Naive B cell (primary cell): ENCODE measurements at regions not wholly inside any gene's neighbourhood (a gene's known extent, or its start where the extent isn't known, plus 50 kb on each side); places are given as distances from the start of the nearest gene placed in this dataset.
"Not testable (repeated sequence)": the region's sequence is repeated elsewhere in the genome, so short reads cannot be mapped to it uniquely, and the experiment has no call there.

Source experiments
- ATAC-seq, 2 donors: fragments of 150-1000 bp; cut with Tn5 transposase; 2 replicates each; pipeline ENCODE4 v1.10.0; 2021; ENCODE audit warnings: low read depth in 2 of 2, mild to moderate bottlenecking in 2 of 2, moderate library complexity in 2 of 2
- DNase-seq: peaks from one replicate; pipeline ENCODE4 v3.0.0; 2022
- H3K27ac Mint-ChIP-seq, 6 donors: one replicate each; pipeline ENCODE4 v1.8.0; 2020 to 2022; ENCODE audit warnings: mild to moderate bottlenecking in 6 of 6, mixed read lengths in 6 of 6, moderate library complexity in 5 of 6, inconsistent platforms in 2 of 6
- H3K27me3 Mint-ChIP-seq, 3 donors: one replicate each; pipeline ENCODE4 v1.8.0; 2021 to 2022; ENCODE audit warnings: mixed read lengths in 3 of 3, mild to moderate bottlenecking in 1 of 3
- H3K36me3 Mint-ChIP-seq, 2 donors: one replicate each; pipeline ENCODE4 v1.8.0; 2020 to 2022; ENCODE audit warnings: mixed read lengths in 2 of 2, inconsistent platforms in 1 of 2, mild to moderate bottlenecking in 1 of 2
- H3K4me1 Mint-ChIP-seq, 3 donors: one replicate each; pipeline ENCODE4 v1.8.0; 2020 to 2022; ENCODE audit warnings: mixed read lengths in 3 of 3, inconsistent platforms in 1 of 3, mild to moderate bottlenecking in 1 of 3, moderate library complexity in 1 of 3
- H3K4me3 Mint-ChIP-seq, 8 donors: one replicate each; pipeline ENCODE4 v1.8.0; 2020 to 2022; ENCODE audit warnings: mild to moderate bottlenecking in 8 of 8, mixed read lengths in 8 of 8, moderate library complexity in 8 of 8, inconsistent platforms in 2 of 8
- H3K9me3 Mint-ChIP-seq, 7 donors: one replicate each; pipeline ENCODE4 v1.8.0; 2020 to 2022; ENCODE audit warnings: mixed read lengths in 7 of 7, mild to moderate bottlenecking in 5 of 7, inconsistent platforms in 2 of 7, moderate library complexity in 1 of 7

DNA sequence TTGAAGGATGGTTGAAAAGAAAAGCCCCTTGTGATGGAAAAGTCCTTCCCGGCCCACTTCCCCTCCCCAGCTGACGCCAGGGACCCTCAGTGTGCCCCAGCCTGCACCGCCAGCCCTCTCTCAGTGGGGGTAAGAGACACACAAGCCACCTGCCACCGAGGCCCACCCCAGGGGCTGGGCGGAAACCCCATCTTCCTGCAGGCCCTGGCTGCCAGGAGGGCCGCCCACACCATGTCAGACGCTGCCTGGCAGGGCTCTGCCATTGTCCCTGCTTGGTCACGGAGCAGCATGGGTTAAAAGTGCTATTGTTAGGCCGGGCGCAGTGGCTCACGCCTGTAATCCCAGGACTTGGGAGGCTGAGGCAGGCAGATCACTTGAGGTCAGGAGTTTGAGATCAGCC lies 142.0 kb upstream of the ZNF469 start:
- not testable (repeated sequence) for H3K4me3 Mint-ChIP-seq, H3K36me3 Mint-ChIP-seq, H3K27ac Mint-ChIP-seq, H3K4me1 Mint-ChIP-seq, ATAC-seq, H3K9me3 Mint-ChIP-seq, DNase-seq
- peaks cover 0 to 28% (median 25%) of the 10 kb centered on the region in 3 donors for H3K27me3 Mint-ChIP-seq

DNA sequence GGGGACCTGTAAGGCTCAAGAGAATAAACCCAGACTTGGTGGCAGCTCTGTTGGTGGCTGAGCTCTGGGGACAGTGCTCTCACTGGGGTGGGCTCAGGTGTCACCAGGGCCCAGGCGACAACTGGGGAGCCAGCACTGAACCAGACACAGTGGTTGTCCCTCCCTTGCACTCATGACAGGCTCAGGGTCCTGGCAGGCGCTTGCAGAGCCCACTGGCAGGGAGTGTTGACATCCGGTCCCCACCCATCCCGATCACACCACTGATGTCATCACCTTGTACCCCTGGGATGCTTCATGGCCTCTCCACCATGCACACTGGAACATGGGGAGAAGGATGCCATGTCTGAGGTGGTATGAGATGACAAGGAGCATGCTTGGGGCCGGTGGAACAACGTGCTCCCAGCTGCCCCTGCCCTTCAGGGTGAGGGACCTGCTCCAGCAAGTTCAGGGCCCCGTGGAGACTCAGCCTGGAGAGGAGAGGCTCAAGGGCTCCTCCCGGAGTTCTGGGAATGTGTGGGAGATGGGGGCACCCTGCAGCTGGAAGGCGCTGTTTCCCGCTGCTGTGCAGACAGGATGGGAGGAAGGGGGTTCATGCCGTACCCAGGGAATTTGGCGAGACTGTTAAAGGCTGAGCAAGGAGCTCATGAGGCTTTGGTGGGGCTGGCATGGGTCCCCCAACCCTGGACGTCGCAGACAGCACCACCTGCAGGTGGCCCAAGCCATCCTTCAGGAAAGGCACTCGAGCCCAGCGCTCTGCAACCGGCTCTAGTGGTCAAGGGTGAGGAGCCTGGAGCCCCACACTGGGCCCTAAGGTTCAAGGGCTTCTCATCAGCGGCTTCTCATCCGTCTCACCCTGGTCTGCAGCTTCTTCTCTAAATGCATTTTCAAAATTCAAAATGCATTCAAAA lies 141.1 kb upstream of the ZNF469 start:
- not testable (repeated sequence) for H3K4me1 Mint-ChIP-seq, H3K4me3 Mint-ChIP-seq, H3K36me3 Mint-ChIP-seq, DNase-seq, ATAC-seq, H3K9me3 Mint-ChIP-seq
- H3K27ac Mint-ChIP-seq = peak overlapping the region in 1 of 6 donors; percentile 29
- peaks cover 0 to 25% (median 22%) of the 10 kb centered on the region in 3 donors for H3K27me3 Mint-ChIP-seq

DNA sequence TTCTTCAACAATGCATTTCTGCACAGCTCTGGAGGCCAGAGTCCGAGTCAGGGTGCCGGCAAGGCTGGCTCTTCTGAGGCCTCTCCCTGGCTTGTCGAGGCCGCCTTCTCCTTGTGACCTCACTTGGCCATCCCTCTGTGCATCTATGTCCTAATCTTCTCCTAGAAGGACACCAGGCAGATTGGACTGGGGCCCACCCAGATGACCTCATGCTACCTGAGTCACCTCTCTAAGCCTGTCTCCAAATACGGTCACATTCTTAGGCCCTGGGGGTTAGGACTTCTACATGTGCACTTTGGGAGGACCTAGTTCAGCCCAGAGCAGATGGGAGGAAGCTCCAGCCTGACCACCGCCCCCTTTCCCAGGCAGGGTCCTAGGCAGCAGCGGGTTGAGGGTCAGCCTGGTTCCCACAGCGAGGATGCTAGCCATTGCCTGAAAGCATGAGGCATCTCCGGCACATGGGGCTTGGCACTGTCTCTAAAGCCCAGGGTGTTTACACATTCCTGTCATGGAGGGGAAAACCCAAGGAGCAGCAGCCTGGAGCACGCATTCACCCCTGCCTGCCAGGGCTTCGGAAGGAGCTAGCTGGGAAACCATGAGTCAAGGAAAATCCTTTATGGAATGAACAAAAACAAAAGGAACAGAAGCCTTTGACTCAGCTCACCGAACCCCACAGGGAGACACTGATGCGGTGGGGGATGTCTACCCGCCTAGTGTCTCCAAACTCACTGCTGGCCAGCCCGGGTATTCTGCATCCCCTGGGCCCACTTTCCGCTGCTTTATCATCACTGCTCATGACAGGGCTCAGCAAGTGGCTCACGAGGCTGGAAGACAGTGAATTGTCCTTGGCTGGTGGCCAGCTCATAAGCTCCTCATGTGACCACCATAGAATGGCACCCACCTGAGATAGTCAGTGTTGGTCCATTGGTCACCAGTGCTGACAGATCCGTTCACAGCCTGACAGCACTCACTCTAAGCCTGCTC lies 140.2 kb upstream of the ZNF469 start:
- not testable (repeated sequence) for DNase-seq, H3K36me3 Mint-ChIP-seq, H3K4me3 Mint-ChIP-seq, H3K27ac Mint-ChIP-seq, H3K9me3 Mint-ChIP-seq, H3K4me1 Mint-ChIP-seq, ATAC-seq
- peaks cover 0 to 23% (median 21%) of the 10 kb centered on the region in 3 donors for H3K27me3 Mint-ChIP-seq

DNA sequence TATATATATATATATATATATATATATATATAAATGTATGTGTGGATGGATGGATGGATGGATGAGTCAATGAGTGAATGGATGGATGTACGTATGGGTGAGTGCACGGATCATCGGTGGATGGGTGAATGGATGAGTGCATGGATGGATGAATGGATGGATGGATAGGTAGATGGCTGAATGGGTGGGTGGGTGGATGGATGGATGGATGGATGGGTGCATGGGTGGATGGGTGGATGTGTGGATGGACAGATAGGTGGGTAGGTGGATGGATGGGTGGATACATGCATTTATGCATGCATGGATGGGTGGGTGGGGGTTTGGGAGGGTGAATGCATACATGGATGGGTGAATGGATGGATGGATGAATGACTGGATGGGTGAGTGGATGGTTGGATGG lies 138.8 kb upstream of the ZNF469 start:
- not testable (repeated sequence) for H3K9me3 Mint-ChIP-seq, H3K27ac Mint-ChIP-seq, H3K36me3 Mint-ChIP-seq, H3K4me3 Mint-ChIP-seq, H3K4me1 Mint-ChIP-seq, DNase-seq, ATAC-seq
- H3K27me3 Mint-ChIP-seq = peaks cover 0 to 17% (median 14%) of the 10 kb centered on the region in 3 donors

DNA sequence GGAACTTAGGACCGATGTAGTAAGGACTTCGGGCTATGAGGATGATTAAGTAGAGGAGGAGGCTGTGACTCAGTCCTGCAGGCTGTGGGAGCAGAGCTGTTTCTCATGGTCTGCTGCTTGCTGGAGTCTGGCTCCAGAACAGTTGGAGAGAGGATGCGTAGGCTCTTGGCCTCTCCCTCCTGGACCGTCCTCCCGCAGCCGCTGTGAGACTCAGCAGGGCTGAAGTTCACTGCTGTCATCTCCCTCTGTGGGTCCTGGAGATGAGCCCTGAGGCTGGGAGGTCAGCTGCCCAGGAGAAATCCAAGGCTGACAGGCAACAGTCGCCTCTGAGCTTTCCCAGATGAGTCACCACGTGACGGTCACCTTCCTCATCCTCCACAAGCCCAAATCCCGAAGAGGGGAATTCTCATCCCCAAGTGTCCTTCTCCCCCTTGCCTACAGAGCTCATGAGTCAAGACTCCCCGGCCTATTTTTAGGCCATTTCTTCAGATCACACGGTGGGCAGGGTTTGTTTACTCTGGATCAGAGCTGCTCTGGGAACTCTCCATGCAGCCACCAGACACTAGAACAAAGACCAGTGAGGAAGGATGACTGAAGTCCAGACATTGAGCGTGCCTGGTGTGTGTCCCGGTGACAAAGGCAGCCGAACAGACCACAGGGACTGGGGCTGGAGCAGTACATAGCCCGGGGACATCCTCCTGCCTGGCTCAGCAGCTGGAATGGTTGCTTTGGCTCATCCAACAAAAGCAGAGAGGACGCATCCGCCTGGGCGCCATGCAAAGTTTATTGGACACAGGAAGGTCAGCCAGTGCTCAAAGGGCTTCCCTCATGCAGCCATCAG lies 137.3 kb upstream of the ZNF469 start:
- not testable (repeated sequence) for DNase-seq, H3K4me3 Mint-ChIP-seq, H3K27ac Mint-ChIP-seq, ATAC-seq, H3K4me1 Mint-ChIP-seq, H3K36me3 Mint-ChIP-seq, H3K9me3 Mint-ChIP-seq
- peaks cover 0 to 14% (median 10%) of the 10 kb centered on the region in 3 donors for H3K27me3 Mint-ChIP-seq

DNA sequence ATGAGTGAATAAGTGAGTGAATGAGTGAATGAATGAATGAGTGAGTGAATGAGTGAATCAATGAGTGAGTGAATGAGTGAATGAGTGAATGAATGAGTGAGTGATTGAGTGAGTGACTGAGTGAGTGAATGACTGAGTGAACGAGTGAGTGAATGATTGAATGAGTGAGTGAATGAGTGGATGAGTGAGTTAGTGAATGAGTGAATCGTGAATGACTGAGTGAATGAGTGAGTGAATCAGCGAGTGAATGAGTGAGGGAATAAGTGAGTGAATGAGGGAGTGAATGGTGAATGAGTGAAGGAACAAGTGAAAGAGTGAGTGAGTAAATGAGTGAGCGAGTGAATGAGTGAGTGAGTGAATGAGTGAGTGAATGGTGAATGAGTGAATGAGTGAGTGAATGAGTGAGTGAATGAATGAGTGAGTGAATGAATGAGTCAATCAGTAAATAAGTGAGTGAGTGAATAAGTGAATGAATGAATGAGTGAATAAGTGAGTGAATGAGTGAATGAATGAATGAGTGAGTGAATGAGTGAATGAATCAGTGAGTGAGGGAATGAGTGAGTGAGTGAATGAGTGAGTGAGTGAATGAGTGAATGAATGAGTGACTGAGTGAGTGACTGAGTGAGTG lies 135.7 kb upstream of the ZNF469 start:
- H3K36me3 Mint-ChIP-seq, H3K27ac Mint-ChIP-seq, DNase-seq, H3K4me1 Mint-ChIP-seq, ATAC-seq, H3K4me3 Mint-ChIP-seq: not testable (repeated sequence)
- Mint-ChIP-seq H3K27me3 (peaks cover 0 to 14% (median 10%) of the 10 kb centered on the region in 3 donors), H3K9me3 (peaks cover 3 to 14% (median 4%) of the 10 kb centered on the region in 7 donors)

DNA sequence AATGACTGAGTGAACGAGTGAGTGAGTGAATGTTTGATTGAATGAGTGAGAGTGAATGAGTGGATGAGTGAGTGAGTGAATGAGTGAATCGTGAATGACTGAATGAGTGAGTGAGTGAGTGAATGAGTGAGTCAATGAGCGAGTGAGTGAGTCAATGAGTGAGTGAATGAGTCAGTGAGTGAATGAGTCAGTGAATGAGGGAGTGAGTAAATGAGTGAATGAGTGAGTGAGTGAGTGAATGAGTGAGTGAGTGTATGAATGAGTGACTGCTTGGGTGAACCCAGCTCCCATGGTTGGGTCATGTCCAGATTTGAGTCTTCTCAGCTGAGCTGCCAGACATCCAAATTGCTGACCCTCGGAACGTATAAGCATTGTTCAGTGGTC lies 135.2 kb upstream of the ZNF469 start:
- H3K9me3 Mint-ChIP-seq = peaks cover 3 to 14% (median 5%) of the 10 kb centered on the region in 7 donors
- ATAC-seq, H3K27ac Mint-ChIP-seq, H3K36me3 Mint-ChIP-seq, H3K4me1 Mint-ChIP-seq, DNase-seq, H3K4me3 Mint-ChIP-seq: not testable (repeated sequence)
- H3K27me3 Mint-ChIP-seq = peaks cover 0 to 14% (median 10%) of the 10 kb centered on the region in 3 donors

DNA sequence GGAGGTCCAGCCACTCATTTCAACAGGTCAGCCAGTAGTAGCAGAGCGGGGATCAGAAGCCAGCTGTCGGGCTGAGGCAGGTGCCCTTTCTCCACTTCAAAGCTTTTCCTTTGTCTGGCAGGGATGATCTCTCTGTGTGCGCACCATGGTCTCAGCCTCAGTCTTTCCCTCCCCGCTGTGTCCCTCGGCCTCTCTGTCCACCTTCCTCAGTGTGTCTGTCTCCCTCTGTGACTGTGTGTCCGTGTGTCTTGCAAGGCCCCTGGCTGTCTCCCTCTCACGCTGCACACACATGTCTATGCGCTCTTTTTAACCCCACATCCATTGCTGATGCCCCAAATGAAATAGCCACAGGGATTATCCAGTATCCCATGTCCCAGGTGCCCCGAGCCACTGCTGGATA lies 134.0 kb upstream of the ZNF469 start:
- H3K27ac Mint-ChIP-seq, H3K27me3 Mint-ChIP-seq, ATAC-seq, DNase-seq, H3K4me1 Mint-ChIP-seq, H3K36me3 Mint-ChIP-seq, H3K4me3 Mint-ChIP-seq: not testable (repeated sequence)
- peaks cover 1 to 14% (median 5%) of the 10 kb centered on the region in 7 donors for H3K9me3 Mint-ChIP-seq

DNA sequence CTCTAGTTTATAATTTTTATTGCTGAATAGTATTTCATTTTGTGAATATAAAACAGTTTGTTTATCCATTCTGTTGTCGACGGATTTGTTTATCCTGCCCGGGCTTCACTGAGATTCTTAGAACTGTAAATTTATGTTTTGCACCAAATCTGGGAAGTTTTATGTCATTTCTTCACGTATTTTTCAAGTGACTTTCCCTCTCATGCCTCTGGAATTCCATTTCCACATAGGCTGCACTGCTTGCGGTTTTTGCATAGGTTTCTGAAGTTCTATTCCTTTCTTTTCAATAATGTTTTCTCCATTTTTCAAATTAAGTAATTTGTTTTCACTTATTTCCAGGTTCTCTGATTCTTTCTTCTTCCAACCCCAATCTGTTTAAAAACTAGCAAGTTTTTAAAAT lies 132.4 kb upstream of the ZNF469 start:
- peaks cover 0 to 22% (median 6%) of the 10 kb centered on the region in 7 donors for H3K9me3 Mint-ChIP-seq
- not testable (repeated sequence) for H3K4me3 Mint-ChIP-seq, ATAC-seq, H3K4me1 Mint-ChIP-seq, H3K27me3 Mint-ChIP-seq, DNase-seq, H3K36me3 Mint-ChIP-seq
- peak overlapping the region in 2 of 6 donors; percentile 15 to 80 for H3K27ac Mint-ChIP-seq

DNA sequence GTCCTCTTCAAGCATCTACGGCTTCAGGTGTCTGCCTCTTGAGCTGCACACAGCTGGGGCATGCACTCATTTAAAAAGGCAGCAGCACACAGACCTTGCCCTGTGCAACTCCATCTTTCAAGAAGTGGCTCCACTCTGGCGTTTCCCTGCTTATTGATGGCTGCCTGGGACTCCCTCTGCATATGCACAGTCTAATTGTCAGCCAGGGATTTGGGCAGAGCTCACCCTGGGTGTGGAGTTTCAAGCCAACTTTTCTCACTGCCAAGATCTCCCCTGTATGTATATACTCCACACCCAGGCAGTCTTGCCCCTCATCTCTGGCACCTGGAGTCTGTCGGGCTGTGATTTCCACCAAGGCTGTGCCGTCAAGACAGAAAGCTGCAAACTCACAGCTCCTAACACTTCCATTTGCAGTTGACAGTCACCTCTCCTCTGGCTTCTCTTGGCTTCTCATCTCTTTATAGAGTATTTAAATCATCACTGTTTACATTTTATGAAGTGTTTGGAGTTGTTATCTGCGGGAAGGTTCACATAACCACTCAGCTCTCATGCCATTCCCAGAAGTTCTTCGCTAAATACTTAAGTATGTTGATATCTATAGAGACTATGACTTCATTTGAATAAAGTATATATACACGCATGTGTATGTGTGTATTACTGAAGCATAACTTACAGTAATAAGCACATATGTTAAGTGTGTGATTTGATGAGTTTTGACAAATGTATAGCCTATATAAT lies 130.5 kb upstream of the ZNF469 start:
- ATAC-seq, DNase-seq, H3K4me3 Mint-ChIP-seq, H3K27ac Mint-ChIP-seq, H3K4me1 Mint-ChIP-seq: not testable (repeated sequence)
- Mint-ChIP-seq H3K9me3 (peaks cover 0 to 33% (median 11%) of the 10 kb centered on the region in 7 donors), H3K27me3 (peaks cover 17 to 22% (median 19%) of the 10 kb centered on the region in 3 donors), H3K36me3 (peaks cover 0 to 15% of the 10 kb centered on the region in 2 donors)

DNA sequence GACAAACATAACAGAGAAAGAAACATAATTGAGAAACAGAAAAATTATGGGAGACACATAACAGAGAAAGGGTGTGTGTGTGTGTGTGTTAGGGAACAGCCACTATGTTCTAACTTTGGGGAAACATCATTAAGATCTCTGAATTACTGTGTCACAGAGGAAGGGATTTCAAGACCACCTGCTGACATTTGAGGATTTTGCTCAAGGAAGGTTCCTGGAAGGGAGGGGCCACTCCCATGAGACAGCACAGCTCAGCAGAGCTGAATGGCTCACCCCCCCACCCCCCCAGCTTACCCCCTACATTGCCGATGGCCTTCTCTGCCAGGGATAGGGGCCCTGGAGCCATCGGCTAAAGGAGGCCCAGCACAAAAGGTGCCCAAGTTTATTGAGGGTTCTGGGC lies 124.6 kb upstream of the ZNF469 start:
- H3K4me1 Mint-ChIP-seq, DNase-seq, H3K4me3 Mint-ChIP-seq, ATAC-seq, H3K27ac Mint-ChIP-seq: not testable (repeated sequence)
- peaks cover 34 to 58% (median 56%) of the 10 kb centered on the region in 3 donors for H3K27me3 Mint-ChIP-seq
- peaks cover 3 to 15% of the 10 kb centered on the region in 2 donors for H3K36me3 Mint-ChIP-seq
- H3K9me3 Mint-ChIP-seq = peaks cover 0 to 19% (median 6%) of the 10 kb centered on the region in 7 donors
